ENCODE measurements at regions not wholly inside any gene's neighbourhood (a gene's known extent, or its start where the extent isn't known, plus 50 kb on each side); places are given as distances from the start of the nearest gene placed in this dataset.

- Mint-ChIP-seq H3K4me3 (ENCODE audit: unreplicated experiment) (peak overlapping the region; percentile 28), H3K27me3 (ENCODE audit: unreplicated experiment) (peaks cover 6% of the 10 kb centered on the region), H3K27ac (ENCODE audit: unreplicated experiment) (peak overlapping the region; percentile 71), H3K36me3 (ENCODE audit: unreplicated experiment) (peaks cover 4% of the 10 kb centered on the region), H3K9me3 (ENCODE audit: unreplicated experiment) (no peaks in the 10 kb centered on the region), H3K4me1 (ENCODE audit: low read depth, unreplicated experiment) (peaks cover 28% of the 10 kb centered on the region)
- no peak for TF ChIP-seq CTCF (IDR thresholded peaks at IDR 0.05; ENCODE audit: partially characterized antibody, unreplicated experiment)
- no peak for DNase-seq
Measured at GRCh38 chr12:29054858-29055663, 94.0 kb upstream of the FAR2 start.

- Mint-ChIP-seq H3K4me1 (ENCODE audit: low read depth, unreplicated experiment) (peaks cover 16% of the 10 kb centered on the region), H3K27me3 (ENCODE audit: unreplicated experiment) (peaks cover 5% of the 10 kb centered on the region), H3K36me3 (ENCODE audit: unreplicated experiment) (no peaks in the 10 kb centered on the region), H3K9me3 (ENCODE audit: unreplicated experiment) (peaks cover 9% of the 10 kb centered on the region), H3K4me3 (ENCODE audit: unreplicated experiment) (peak overlapping the region; percentile 39), H3K27ac (ENCODE audit: unreplicated experiment) (peak overlapping the region; percentile 91)
- no peak for TF ChIP-seq CTCF (IDR thresholded peaks at IDR 0.05; ENCODE audit: partially characterized antibody, unreplicated experiment)
- DNase-seq: peak; percentile 46
Measured at GRCh38 chr12:29066011-29066588, 83.0 kb upstream of the FAR2 start.

- Mint-ChIP-seq H3K4me1 (ENCODE audit: low read depth, unreplicated experiment) (peaks cover 19% of the 10 kb centered on the region), H3K9me3 (ENCODE audit: unreplicated experiment) (peaks cover 9% of the 10 kb centered on the region), H3K27me3 (ENCODE audit: unreplicated experiment) (peaks cover 5% of the 10 kb centered on the region), H3K36me3 (ENCODE audit: unreplicated experiment) (no peaks in the 10 kb centered on the region), H3K27ac (ENCODE audit: unreplicated experiment) (no peak overlapping the region), H3K4me3 (ENCODE audit: unreplicated experiment) (no peak overlapping the region)
- no peak for TF ChIP-seq CTCF (IDR thresholded peaks at IDR 0.05; ENCODE audit: partially characterized antibody, unreplicated experiment)
- DNase-seq: no peak
Measured at GRCh38 chr12:29067430-29067829, 81.6 kb upstream of the FAR2 start.

GRCh38 chr12:29070309-29070708 is 78.8 kb upstream of the FAR2 start:
- peaks cover 5% of the 10 kb centered on the region for H3K27me3 Mint-ChIP-seq (ENCODE audit: unreplicated experiment)

More at GRCh38 chr12:29070309-29070708, 78.8 kb upstream of the FAR2 start:
- Mint-ChIP-seq H3K9me3 (ENCODE audit: unreplicated experiment) (peaks cover 9% of the 10 kb centered on the region), H3K4me1 (ENCODE audit: low read depth, unreplicated experiment) (peaks cover 18% of the 10 kb centered on the region), H3K27ac (ENCODE audit: unreplicated experiment) (no peak overlapping the region), H3K36me3 (ENCODE audit: unreplicated experiment) (no peaks in the 10 kb centered on the region), H3K4me3 (ENCODE audit: unreplicated experiment) (no peak overlapping the region)
- no peak for TF ChIP-seq CTCF (IDR thresholded peaks at IDR 0.05; ENCODE audit: partially characterized antibody, unreplicated experiment)
- DNase-seq: no peak

Measured in glutamatergic neuron (in vitro differentiated cells).